Panc1 (cell line): ENCODE measurements at regions not wholly inside any gene's neighbourhood (a gene's known extent, or its start where the extent isn't known, plus 50 kb on each side); places are given as distances from the start of the nearest gene placed in this dataset.

Experiments used
- CTCF ChIP-seq: fragments of 450-650 bp; IDR thresholded peaks from 2 replicates; pipeline ENCODE4 v1.5.1; 2017; ENCODE audit warnings: mild to moderate bottlenecking
- POLR2AphosphoS5 ChIP-seq: IDR thresholded peaks from 2 replicates; pipeline ENCODE4 v1.6.1; 2012; ENCODE audit warnings: mild to moderate bottlenecking, low read depth, low read length, moderate library complexity
- TCF7L2 ChIP-seq: IDR thresholded peaks from 2 replicates; pipeline ENCODE4 v1.6.1; 2011; ENCODE audit warnings: mild to moderate bottlenecking, low read depth, low read length, inconsistent platforms

DNA sequence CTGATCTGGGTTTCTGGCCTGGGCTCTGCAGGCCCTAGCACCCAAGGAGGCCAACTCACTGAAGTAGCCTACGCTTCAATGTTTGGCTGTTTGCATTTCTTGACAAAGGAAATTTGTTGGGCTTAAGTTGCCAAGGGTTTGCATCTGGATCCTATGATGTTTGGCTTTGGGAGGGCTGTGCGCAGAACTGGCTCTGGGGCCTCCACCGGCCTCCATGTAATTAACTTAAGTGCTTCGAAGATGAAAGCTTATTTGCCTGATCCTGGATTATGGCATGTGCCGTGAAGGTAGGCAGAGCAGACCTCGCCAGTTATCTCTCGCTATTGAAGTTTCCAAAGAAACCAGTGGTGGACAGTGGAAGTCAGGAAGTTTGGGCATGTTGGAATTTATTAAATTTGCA is 124.3 kb upstream of the STX18 start:
- TF ChIP-seq CTCF (no peak), TCF7L2 (no peak), POLR2AphosphoS5 (no peak)
